Right ventricle myocardium superior (tissue), 1 donor: ENCODE measurements at regions not wholly inside any gene's neighbourhood (a gene's known extent, or its start where the extent isn't known, plus 50 kb on each side); places are given as distances from the start of the nearest gene placed in this dataset.

Experiments used
- ATAC-seq: fragments of 200-7000 bp; cut with Tn5 transposase; one replicate; pipeline ENCODE4 v1.9.1; 2020; ENCODE audit warnings: mild to moderate bottlenecking; ENCODE audit not compliant: poor library complexity
- DNase-seq: peaks from one replicate; pipeline ENCODE4 v3.0.0-alpha.2; 2020
- intact Hi-C: fragments of 100-400 bp; cut with DNase I; formaldehyde crosslinking; loops from one replicate; pipeline ENCODE4 v1.11.2; 2022
- donor health status: DM: no; HTN: yes; CAD: no; lungs with severe emphysema.

GRCh38 chr10:58140691-58141347 lies 126.9 kb downstream of the IPMK start:
- ATAC-seq (no peak), DNase-seq (no peak)
- intact Hi-C loops: no loop called here

- intact Hi-C loops: no loop called here
- DNase-seq: no peak
Measured at GRCh38 chr10:58140054-58140453, 127.6 kb downstream of the IPMK start.

GRCh38 chr10:58137813-58138212 lies 129.9 kb downstream of the IPMK start:
- intact Hi-C loops: no loop called here
- DNase-seq (no peak), ATAC-seq (no peak)

More at GRCh38 chr10:58140054-58140453, 127.6 kb downstream of the IPMK start:
- no peak for ATAC-seq

GRCh38 chr10:58115218-58116050 lies 152.3 kb downstream of the IPMK start:
- DNase-seq (no peak), ATAC-seq (no peak)

GRCh38 chr10:58109731-58110130 lies 158.0 kb downstream of the IPMK start:
- ATAC-seq: no peak
- no peak for DNase-seq
- intact Hi-C loops: no loop called here

More at GRCh38 chr10:58115218-58116050, 152.3 kb downstream of the IPMK start:
- intact Hi-C loops: no loop called here

GRCh38 chr10:58107506-58107905 lies 160.2 kb downstream of the IPMK start:
- ATAC-seq: no peak
- intact Hi-C loops: no loop called here
- no peak for DNase-seq

- DNase-seq (no peak), ATAC-seq (no peak)
- intact Hi-C loops: no loop called here
Measured at GRCh38 chr10:58106211-58107035, 161.3 kb downstream of the IPMK start.

- intact Hi-C loops: no loop called here
- ATAC-seq (no peak), DNase-seq (no peak)
Measured at GRCh38 chr10:58104351-58104751, 163.3 kb downstream of the IPMK start.

GRCh38 chr10:58102897-58103296 lies 164.8 kb downstream of the IPMK start:
- intact Hi-C loops: no loop called here
- DNase-seq: no peak
- ATAC-seq: no peak

- intact Hi-C loops: no loop called here
- DNase-seq (no peak), ATAC-seq (no peak)
Measured at GRCh38 chr10:58101682-58102081, 166.0 kb downstream of the IPMK start.

GRCh38 chr10:58094985-58095718 lies 172.5 kb downstream of the IPMK start:
- no peak for DNase-seq
- intact Hi-C loops: no loop called here
- no peak for ATAC-seq

- intact Hi-C loops: no loop called here
- ATAC-seq (no peak), DNase-seq (no peak)
Measured at GRCh38 chr10:58091886-58092285, 175.8 kb downstream of the IPMK start.

GRCh38 chr10:58089739-58090138 lies 178.0 kb downstream of the IPMK start:
- no peak for ATAC-seq
- intact Hi-C loops: no loop called here
- no peak for DNase-seq

GRCh38 chr10:58087896-58088295 lies 179.8 kb downstream of the IPMK start:
- intact Hi-C loops: no loop called here
- ATAC-seq: no peak
- DNase-seq: no peak

- intact Hi-C loops: no loop called here
- no peak for ATAC-seq
- DNase-seq: no peak
Measured at GRCh38 chr10:58086763-58087150, 180.9 kb downstream of the IPMK start.

GRCh38 chr10:58086144-58086762 lies 181.4 kb downstream of the IPMK start:
- intact Hi-C loops: no loop called here
- DNase-seq (no peak), ATAC-seq (no peak)

GRCh38 chr10:58082248-58082647 lies 185.4 kb downstream of the IPMK start:
- no peak for DNase-seq
- intact Hi-C loops: no loop called here
- no peak for ATAC-seq

GRCh38 chr10:58081353-58081752 lies 186.3 kb downstream of the IPMK start:
- ATAC-seq: no peak
- DNase-seq: no peak
- intact Hi-C loops: no loop called here
